ENCODE measurements at regions not wholly inside any gene's neighbourhood (a gene's known extent, or its start where the extent isn't known, plus 50 kb on each side); places are given as distances from the start of the nearest gene placed in this dataset.

GRCh38 chr17:33944826-33945225 is 310.3 kb upstream of the CCL2 start:
- BruUV-seq (replicated peaks) = no TSS peak
- Histone ChIP-seq H4K20me1 (ENCODE audit: insufficient read depth, low read length) (no peaks in the 10 kb centered on the region), H2AK9ac (replicated peaks; ENCODE audit: low read depth, low read length, poor library complexity) (no peak overlapping the region), H3K27me3 (ENCODE audit: control insufficient read depth, insufficient read depth, low read length) (no peaks in the 10 kb centered on the region), H3K56ac (ENCODE audit: extremely low read depth, insufficient read depth, low read length) (no peak overlapping the region), H3K14ac (replicated peaks; ENCODE audit: low read depth, low read length) (no peak overlapping the region), H2BK15ac (ENCODE audit: low read depth, low read length) (no peak overlapping the region), H2BK120ac (ENCODE audit: low read depth, low read length) (no peak overlapping the region), H3K27ac (ENCODE audit: insufficient read depth, low read length) (no peak overlapping the region), H2AFZ (replicated peaks; ENCODE audit: low read length, poor library complexity) (no peak overlapping the region), H3K18ac (ENCODE audit: low read depth, low read length) (no peak overlapping the region), H3K4ac (ENCODE audit: low read depth, low read length) (no peak overlapping the region), H2AK5ac (ENCODE audit: low read depth, low read length) (no peak overlapping the region), H4K8ac (ENCODE audit: low read depth in 2 of 2, low read length in 2 of 2) (no peak overlapping the region), H3K4me1 (ENCODE audit: control insufficient read depth, insufficient read depth, low read length) (no peaks in the 10 kb centered on the region), H4K91ac (ENCODE audit: insufficient read depth, low read depth, low read length) (no peak overlapping the region), H2BK20ac (ENCODE audit: low read depth, low read length) (no peak overlapping the region), H3K4me3 (ENCODE audit: insufficient read depth, low read depth, low read length) (no peak overlapping the region), H4K5ac (ENCODE audit: low read depth, low read length) (no peak overlapping the region), H3K9me3 (ENCODE audit: control insufficient read depth, insufficient read depth, low read length) (no peaks in the 10 kb centered on the region), H3K9me1 (ENCODE audit: insufficient read depth, low read length) (no peaks in the 10 kb centered on the region), H3K79me1 (ENCODE audit: low read depth in 1 of 2, low read length in 2 of 2) (no peaks in the 10 kb centered on the region), H3K4me2 (ENCODE audit: low read depth, low read length) (no peak overlapping the region), H2BK5ac (ENCODE audit: low read depth, low read length, poor library complexity, severe bottlenecking) (no peak overlapping the region), H3K36me3 (ENCODE audit: control insufficient read depth, insufficient read depth, low read length) (no peaks in the 10 kb centered on the region), H3K23ac (ENCODE audit: low read depth, low read length) (no peak overlapping the region), H3K9ac (ENCODE audit: low read depth, low read length) (no peak overlapping the region)
- TF ChIP-seq CHD1 (IDR thresholded peaks at IDR 0.05; ENCODE audit: low read depth, low read length) = no peak
- TF ChIP-seq CTCF (conservative IDR thresholded peaks at IDR 0.05; ENCODE audit: low read depth, low read length) = no peak
- no peak for TF ChIP-seq CEBPB (IDR thresholded peaks at IDR 0.05; ENCODE audit: low read depth, low read length)
- TF ChIP-seq SMC3 (IDR thresholded peaks at IDR 0.05; ENCODE audit: low read depth, low read length) = no peak
- no peak for TF ChIP-seq RFX5 (IDR thresholded peaks at IDR 0.05; ENCODE audit: low read depth, low read length)
- no peak for TF ChIP-seq USF2 (IDR thresholded peaks at IDR 0.05; ENCODE audit: low read depth, low read length)
- no peak for TF ChIP-seq MAZ (IDR thresholded peaks at IDR 0.05; ENCODE audit: borderline replicate concordance, low read depth, low read length)
- no peak for TF ChIP-seq BHLHE40 (IDR thresholded peaks at IDR 0.05; ENCODE audit: low read depth, low read length)
- TF ChIP-seq POLR2A (IDR thresholded peaks at IDR 0.05; ENCODE audit: low read depth, low read length) = no peak
- no peak for TF ChIP-seq FOS (IDR thresholded peaks at IDR 0.05; ENCODE audit: low read depth, low read length)
- TF ChIP-seq MAFK (IDR thresholded peaks at IDR 0.05; ENCODE audit: low read depth, low read length) = no peak
- TF ChIP-seq MXI1 (IDR thresholded peaks at IDR 0.05; ENCODE audit: borderline replicate concordance, low read depth, low read length) = no peak
- no peak for TF ChIP-seq RAD21 (IDR thresholded peaks at IDR 0.05; ENCODE audit: low read length)
- POLR2A ChIA-PET (ENCODE audit: unreplicated experiment) = interaction anchor here (0.7 kb wide), 1 partner anchor 24 kb away, joined by 3 read pairs; no protein-coding TSS in a partner anchor
- CTCF ChIA-PET = no interaction called here
- ATAC-seq (ENCODE audit: low read depth) = no peak
- in situ Hi-C loops (cut with MboI; ENCODE audit: low sequenced_read_pairs) = no loop called here
- DNase-seq = no peak
- intact Hi-C loops (cut with micrococcal nuclease) = no loop called here
- no CpG with 5 or more reads among the region's 2 CpGs for WGBS, 2 experiments (ENCODE audit: extremely low coverage in 2 of 2, insufficient read length in 1 of 2)
- dilution Hi-C loops (cut with HindIII; ENCODE audit: low sequenced_read_pairs, unreplicated experiment) = no loop called here

Measured in IMR-90 (cell line).